CD4-positive, alpha-beta T cell treated with Interleukin-4 for 1 hour (primary cell): ENCODE measurements at regions not wholly inside any gene's neighbourhood (a gene's known extent, or its start where the extent isn't known, plus 50 kb on each side); places are given as distances from the start of the nearest gene placed in this dataset.

Source experiments
- DNase-seq, 2 donors: peaks; one replicate each; pipeline ENCODE4 v3.0.0-alpha.2; 2020 to 2022

- DNase-seq = no peak
These were observed 52.0 kb downstream of the LRATD1 start for GRCh38 chr2:14684516-14684915.

DNA sequence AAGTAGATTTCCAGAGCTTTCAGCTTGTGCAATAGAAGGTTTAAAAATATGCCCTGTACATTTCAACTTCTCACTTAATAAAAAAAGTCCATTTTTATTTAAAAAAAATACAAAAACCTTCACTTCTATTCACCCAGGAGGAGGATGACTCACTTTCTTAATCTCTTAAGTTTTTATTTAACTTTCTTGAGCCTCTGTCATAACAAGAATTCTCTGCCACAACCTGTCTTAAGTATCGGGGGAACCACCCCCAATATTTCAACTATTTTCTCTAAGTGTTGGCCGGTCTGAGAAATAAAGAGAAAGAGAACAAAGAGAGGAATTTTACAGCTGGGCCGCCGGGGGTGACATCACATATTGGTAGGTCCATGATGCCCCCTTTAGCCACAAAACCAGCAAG, 58.4 kb downstream of the LRATD1 start:
- DNase-seq = no peak

DNA sequence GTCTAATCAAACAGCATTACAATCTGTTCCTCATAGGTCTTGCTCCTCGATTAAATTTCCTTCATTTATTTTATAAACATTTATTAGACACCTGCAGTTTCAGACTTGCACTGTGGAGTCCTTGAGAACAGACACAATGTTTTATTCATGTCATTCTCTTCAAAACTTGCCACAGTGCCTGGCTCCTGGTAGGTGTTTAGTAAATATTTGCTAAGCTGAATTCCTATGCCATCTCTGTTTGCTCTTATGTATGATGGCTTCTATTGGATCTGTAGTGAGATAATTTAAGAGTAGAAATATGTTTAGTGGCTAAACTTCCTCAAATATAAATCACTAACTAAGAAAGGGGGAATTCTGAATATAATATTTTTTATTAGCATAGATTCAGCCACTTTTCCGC, 61.4 kb downstream of the LRATD1 start:
- DNase-seq = no peak

- no peak for DNase-seq
These were observed 68.2 kb downstream of the LRATD1 start for GRCh38 chr2:14700753-14701152.

- DNase-seq = no peak
These were observed 69.7 kb downstream of the LRATD1 start for GRCh38 chr2:14702258-14702657.

DNA sequence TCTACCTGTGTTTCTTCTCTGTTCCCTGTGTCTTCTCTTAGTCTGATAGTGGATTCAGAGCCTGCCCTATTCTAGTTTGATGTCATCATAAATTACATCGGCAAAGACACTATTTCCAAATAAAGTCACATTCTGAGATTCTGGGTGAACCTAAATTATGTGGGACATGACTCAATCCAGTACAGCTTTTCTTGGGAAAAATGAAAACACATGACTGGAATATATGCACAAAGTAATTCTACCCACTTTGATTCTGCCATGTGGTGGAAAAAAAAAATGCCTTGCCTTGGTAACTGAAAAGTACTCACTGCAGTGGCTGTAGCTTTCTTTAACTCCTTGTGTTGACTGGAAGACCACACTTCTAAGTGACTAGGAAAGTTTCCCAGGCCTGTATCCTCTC, 73.7 kb downstream of the LRATD1 start:
- DNase-seq = no peak

GRCh38 chr2:14712111-14712510, 79.6 kb downstream of the LRATD1 start:
- no peak for DNase-seq

GRCh38 chr2:14713248-14713647, 80.7 kb downstream of the LRATD1 start:
- no peak for DNase-seq

GRCh38 chr2:14715600-14715999, 83.1 kb downstream of the LRATD1 start:
- DNase-seq = no peak

GRCh38 chr2:14716319-14716718, 83.8 kb downstream of the LRATD1 start:
- no peak for DNase-seq

GRCh38 chr2:14717131-14717530, 84.6 kb downstream of the LRATD1 start:
- DNase-seq = no peak

DNA sequence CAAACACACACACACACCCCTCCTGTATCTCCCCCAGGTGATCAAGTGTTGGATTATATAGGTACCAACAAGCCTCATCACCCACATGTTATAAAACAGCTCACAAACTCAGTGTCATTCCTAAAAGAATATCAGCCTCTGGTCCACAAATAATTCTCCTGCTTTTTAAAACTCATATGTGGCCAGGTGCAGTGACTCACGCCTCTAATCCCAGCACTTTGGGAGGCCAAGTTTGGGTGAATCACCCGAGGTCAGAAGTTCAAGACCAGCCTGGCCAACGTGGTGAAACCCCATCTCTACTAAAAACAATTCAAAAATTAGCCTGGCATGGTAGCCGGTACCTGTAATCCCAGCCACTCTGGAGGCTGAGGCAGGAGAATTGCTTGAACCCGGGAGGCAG, 87.8 kb downstream of the LRATD1 start:
- DNase-seq = no peak

DNA sequence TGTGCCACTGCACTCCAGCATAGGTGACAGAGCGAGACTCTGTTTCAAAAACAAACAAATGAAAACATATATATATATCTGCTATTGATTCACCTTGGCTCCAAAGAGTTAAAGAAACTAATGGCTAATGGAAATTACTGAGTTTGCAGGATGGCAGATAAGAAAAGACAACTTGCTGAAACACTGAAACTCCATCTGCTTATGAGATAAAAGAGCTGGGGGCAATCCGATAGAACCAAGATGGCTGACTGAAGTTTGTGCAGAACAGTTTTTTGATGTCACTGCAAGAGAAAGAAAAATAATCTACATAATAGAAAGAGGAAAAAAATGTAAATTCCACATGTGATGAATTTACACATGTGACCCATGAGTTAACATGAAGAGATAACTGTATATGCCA, 88.2 kb downstream of the LRATD1 start:
- no peak for DNase-seq

GRCh38 chr2:14722904-14723570, 90.5 kb downstream of the LRATD1 start:
- DNase-seq = no peak

- no peak for DNase-seq
These were observed 91.2 kb downstream of the LRATD1 start for GRCh38 chr2:14723684-14724083.

GRCh38 chr2:14735696-14736095, 103.2 kb downstream of the LRATD1 start:
- no peak for DNase-seq

GRCh38 chr2:14737201-14737600, 104.7 kb downstream of the LRATD1 start:
- DNase-seq = no peak

DNA sequence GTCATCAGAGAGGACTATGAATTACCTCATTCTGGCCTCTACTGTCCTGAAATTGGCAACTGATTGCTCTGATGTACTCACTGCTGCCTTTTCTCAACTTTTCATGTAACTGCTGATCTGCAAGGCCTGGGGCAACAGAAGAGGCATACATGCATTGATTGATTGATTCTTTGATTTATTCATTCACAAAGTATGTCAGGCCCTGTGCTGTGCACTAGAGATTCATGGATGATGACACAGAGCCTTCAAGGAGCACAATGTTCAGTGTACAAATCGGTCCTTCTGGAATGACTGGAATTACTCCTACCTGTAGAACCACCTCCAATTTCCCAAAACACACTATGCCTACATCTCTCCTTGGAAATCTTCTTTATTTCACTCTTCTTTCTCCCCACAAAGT, 111.3 kb downstream of the LRATD1 start:
- no peak for DNase-seq

- DNase-seq = no peak
These were observed 113.0 kb downstream of the LRATD1 start for GRCh38 chr2:14745288-14746076.

DNA sequence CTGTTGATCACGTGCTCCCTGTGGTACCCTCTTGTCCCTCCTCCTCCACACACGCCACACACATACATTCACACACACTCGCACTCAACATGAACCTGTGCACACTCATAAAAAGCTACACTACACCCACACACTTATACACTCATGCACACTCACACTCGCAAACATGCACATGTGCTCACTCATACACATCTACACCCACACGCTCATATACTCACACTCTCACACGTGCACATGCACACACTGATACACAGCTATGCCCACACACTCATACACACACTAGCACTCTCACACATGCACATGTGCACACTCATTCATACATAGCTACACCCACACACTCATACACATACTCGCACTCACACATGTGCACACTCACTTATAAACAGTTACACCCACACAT, 113.6 kb downstream of the LRATD1 start:
- no peak for DNase-seq

DNA sequence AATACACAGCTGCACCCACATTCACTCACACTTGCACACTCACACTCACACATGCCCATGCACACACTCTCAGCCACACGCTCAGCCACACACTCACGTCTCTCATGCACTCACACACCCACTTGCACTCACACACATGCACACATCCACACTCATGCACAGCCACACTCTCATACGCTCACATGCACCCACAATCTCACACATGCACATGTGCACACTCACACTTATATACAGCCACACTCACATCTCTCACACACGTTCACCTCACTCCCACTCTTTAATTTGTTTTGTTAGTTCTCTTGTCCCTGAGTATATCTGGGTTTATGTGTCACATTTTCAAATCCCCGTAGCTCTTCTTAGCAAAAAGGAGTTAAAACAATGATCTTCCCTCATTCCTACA, 114.9 kb downstream of the LRATD1 start:
- no peak for DNase-seq

GRCh38 chr2:14749884-14750283, 117.4 kb downstream of the LRATD1 start:
- no peak for DNase-seq

DNA sequence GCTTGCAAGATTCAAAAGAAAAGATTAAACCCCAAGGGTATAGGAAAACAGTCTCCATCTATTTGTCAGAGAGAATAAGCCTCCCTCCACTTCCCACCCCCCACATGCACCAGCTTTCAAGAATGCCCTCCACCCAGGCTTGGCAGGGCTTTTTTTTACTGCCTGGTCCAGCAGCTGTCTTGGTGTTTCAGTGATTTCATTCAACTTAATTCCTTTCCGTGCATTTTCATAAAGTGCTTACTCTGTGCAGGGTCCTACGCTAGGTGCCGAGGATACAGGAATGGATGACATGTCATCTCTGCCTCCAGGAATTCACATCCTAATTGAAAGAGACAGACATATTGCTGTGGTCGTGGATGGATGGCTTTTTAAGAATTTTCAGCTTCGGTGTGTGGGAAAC, 117.9 kb downstream of the LRATD1 start:
- no peak for DNase-seq

DNA sequence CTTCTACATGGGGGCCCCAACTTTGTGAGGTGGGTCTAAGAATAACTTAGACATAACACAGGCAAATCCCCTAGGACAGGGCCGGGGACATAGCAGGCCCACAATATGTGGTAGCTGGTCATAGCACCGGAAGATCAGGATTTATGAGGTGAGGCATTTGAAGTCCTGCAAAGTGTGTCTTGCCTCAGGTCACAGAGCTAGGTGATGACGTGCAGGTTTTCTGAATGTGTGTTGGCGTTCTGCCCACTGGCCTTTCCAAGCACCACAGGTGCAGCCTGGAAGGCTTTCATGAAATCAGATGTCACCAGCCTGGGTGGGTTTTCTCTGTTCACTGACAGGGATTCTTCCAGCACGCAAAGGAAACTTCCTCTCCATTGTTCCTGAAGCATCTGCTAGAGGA, 119.1 kb downstream of the LRATD1 start:
- DNase-seq = no peak

- no peak for DNase-seq
These were observed 119.8 kb downstream of the LRATD1 start for GRCh38 chr2:14752295-14752694.
